Inflammatory macrophage treated with lipopolysaccharide for 4 hours (primary cell): ENCODE measurements at regions not wholly inside any gene's neighbourhood (a gene's known extent, or its start where the extent isn't known, plus 50 kb on each side); places are given as distances from the start of the nearest gene placed in this dataset.

Experiments used
- DNase-seq: peaks from one replicate; pipeline ENCODE4 v3.0.0-alpha.2; 2020

- no peak for DNase-seq
Observed at GRCh38 chr7:39890411-39890810, 59.6 kb upstream of the CDK13 start.

- DNase-seq = no peak
Observed at GRCh38 chr7:39891894-39892293, 58.2 kb upstream of the CDK13 start.

GRCh38 chr7:39892361-39892760 is 57.7 kb upstream of the CDK13 start:
- DNase-seq = no peak

GRCh38 chr7:39894904-39895303 is 55.2 kb upstream of the CDK13 start:
- no peak for DNase-seq

GRCh38 chr7:39896840-39897239 is 53.2 kb upstream of the CDK13 start:
- DNase-seq = no peak

- no peak for DNase-seq
Observed at GRCh38 chr7:39898867-39899266, 51.2 kb upstream of the CDK13 start.
